ENCODE measurements at regions not wholly inside any gene's neighbourhood (a gene's known extent, or its start where the extent isn't known, plus 50 kb on each side); places are given as distances from the start of the nearest gene placed in this dataset.
A peak's percentile ranks its signal among the peaks of the same experiment; 100 is the strongest.

DNA sequence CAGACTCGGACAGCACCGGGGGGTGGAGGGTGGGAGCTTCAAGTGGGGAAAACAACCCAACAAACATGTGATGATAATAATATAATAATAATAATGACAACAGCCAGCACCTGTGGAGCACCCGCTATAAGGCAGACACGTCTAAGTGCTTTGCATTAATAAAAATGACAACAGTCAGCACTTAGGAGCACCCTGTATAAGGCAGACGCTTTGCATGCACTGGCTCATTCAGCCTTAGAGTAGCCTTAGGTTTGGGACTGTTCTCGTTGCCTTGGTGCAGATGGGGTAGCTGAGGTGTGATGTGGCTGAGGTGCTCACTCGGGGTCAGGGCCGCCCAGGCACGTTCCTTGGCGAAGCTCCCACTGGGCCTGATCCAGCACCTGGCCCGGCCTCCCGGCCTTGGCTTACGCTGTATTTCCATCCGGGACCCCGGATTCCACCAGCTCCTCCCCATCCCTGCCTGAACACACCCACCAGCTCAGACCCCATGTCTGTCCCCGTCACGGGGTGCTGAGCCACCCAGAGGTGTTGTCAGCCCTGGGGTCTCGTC is 144.0 kb upstream of the CIBAR2 start:
- peak; percentile 77 for DNase-seq (ENCODE audit: low spot score)

DNA sequence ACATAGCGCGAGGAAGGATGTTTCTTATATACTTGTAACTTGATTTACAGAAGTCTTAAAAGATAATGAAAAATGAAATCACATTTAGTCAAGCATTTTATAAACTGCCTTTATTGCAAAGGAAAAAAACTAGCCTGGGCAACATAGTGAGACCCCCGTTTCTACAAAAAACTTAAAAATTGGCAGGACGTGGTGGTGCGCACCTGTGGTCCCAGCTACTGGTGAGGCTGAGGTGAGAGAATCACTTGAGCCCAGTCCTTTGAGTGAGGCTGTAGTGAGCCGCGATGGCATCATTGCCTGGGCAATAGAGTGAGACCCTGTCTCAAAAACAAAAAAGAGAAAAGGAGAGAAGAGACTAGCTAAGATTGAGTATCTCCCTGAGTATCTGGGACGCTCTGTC is 145.2 kb upstream of the CIBAR2 start:
- DNase-seq (ENCODE audit: low spot score) = no peak

DNA sequence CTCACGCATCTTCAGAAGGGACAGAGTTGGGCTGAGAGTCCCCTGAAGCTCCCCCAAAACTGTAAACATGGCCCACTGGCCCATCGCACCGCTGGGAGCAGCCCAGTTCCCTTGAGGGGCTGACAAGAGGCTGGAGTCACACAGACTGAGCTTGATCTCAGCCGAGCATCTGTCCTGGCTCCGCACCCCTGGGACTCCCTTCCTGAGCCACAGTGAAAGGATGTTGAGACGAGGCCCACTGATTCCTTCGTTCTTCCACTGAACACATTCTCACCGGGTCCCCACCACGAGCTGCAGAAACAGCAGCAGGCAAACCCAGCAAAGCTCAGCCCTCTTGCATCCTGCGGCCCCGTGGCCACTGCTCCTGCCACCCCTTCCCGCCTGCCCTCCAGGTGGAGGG is 145.9 kb upstream of the CIBAR2 start:
- no peak for DNase-seq (ENCODE audit: low spot score)

DNA sequence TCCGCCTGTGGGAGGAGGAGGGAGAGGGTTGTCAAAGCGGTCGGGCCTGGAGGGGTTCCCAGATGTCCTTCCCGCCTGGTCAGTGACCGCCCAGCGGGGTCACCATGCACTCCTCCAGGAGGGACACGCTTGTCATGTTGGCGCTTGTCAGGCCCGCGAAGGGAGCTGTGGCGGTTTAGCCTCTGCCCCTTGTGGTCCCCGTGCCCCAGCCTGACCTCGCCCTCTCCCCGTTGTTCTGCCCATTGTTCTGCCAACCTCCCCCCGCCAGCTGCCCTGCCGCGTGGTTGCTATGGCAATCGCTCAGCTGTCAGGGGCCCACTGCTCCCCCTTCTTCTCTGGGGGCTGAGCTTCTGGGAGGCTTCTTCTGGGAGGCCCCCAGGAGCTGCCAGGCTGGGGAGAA is 146.4 kb upstream of the CIBAR2 start:
- DNase-seq (ENCODE audit: low spot score) = peak; percentile 44

DNA sequence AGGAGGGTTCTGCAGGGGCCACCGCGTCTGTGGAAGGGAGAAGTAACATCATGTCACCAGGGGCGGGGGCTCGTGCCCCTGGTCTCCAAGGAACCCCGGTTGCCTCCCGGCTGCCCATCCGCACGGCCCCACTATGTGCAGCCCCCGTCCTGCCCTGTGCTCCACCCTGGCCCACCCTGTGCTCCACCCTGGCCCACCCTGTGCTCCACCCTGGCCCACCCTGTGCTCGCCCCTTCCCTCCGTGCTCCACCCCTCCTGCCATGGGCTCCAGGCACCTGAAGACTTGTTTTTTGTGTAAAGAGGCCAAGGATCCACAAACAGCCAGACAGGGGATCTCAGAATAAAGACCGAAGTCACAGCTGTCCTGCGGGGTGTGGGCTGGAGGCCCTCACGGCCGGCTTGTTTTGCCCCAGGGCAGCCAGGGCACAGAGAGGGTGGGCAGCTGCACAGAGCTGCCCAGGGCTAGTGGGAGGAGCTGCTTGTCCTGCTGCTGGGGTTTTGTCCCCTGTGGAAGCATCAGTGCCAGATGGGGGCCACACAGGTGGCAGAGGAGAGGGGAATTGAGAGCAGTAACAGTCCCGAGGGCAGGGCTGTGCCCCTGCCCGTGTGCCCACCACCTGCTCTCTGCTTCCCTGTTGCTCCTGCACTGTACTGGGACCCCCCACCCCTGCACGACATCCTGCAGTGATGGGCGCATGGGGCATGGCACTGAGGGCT is 147.0 kb upstream of the CIBAR2 start:
- DNase-seq (ENCODE audit: low spot score) = no peak

DNA sequence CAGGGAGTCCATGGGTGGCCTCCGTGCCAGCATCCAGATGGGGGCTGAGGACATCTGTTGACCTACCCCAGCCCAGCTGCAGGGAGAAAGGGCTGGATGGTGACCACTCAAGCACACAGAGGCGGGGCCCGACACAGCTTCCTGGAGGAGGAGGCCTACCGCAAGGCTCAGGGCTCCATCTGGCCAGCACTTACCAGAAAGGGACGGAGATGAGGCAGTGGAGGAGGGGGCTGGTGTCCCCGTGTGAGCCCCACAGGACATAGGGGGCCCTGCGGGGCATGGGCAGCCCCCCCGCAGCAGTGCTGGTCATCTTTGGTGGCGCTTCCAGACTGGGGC is 147.5 kb upstream of the CIBAR2 start:
- no peak for DNase-seq (ENCODE audit: low spot score)

DNA sequence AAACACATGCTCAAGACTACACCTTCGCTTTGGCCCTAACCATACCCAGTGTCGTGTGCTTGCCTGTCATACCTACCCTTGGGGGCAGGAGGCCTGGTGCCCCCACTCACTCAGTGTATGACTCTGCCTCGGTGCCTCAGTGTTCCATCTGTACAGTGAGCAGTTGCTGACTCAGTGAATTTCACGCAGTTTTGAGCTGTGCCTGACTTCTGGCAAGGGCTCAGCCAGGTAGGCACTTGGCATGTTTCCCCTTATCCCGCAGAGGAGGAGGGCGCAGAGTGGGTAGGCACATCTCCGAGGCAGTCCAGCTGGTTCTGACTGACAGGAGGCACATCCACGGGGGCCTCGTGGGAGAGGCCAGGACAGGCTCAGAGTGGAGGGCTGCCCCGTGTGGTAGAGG is 148.9 kb upstream of the CIBAR2 start:
- DNase-seq (ENCODE audit: low spot score) = no peak

DNA sequence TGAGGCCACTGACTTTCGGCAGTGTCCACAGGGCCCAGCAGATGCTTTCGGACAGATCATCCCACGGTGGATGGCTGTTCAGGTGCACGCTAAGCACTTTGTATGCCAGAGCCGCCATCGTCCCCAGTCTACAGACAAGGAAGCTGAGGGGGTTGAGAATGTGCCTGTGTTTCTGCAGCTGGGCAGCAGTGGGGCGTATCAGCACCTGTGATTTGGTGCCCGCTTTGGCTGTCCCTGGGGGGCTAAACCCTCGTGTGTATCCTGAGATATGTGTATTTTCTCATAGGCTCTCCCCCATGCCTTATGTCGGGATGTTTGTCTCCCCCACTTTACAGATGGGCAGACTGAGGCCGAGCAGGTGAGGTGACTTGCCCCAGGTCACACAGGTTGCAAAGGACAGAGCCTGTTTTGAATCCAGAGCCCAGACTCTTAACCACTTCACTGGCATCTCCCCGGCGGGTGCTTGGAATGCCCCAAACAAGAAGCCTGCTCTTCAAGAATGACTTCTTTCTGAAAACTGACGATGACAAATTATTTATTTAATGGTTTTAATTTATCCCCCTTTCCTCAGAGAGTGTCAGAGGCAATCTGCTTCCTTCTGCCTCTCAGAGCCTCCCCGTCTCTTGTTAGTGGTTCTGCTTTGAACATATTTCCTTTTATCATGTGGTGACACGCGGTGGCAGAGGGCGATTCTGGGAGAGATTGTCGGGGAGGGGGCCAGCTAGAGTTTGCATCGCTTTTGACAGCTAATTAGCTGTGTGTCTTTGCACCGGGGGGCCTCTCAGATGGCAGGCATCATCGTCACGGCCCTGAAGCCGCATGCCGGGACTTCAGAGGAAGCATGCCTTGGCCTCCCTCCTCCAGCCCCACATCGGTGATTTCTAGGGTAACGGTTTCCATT is 149.6 kb upstream of the CIBAR2 start:
- peak; percentile 76 for DNase-seq (ENCODE audit: low spot score)

DNA sequence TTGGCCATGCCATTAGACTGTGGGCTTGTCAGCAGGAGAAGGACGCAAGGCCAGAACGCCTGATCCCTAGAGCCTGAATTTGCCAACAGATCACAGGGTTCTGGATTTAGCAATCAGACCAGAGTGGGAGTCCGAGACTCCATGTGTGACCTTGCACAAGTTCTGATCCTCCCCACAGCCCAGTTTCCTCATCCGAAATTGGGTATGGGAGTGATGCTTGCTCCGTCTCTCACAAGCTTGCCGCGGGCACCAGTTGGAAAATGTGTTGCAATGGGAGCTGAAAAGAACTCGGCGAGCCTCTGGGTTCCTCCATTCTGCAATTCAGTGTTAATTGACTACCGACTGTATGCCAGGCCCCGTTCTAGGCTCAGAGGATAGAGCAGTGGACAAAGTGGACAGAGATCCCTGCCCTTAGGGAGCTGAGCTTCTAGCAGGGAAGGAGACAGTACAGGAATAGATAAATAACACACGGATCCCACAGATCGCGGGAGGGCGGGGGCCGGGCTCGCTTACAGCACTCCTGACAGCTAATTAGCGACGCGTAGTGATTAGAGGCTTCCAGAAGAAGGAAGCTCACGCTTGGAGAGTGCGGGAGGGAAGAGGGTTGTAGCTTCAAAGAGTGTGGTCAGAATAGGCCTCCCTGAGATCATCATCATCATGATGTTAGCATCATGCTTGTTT is 150.4 kb upstream of the CIBAR2 start:
- DNase-seq (ENCODE audit: low spot score) = no peak

DNA sequence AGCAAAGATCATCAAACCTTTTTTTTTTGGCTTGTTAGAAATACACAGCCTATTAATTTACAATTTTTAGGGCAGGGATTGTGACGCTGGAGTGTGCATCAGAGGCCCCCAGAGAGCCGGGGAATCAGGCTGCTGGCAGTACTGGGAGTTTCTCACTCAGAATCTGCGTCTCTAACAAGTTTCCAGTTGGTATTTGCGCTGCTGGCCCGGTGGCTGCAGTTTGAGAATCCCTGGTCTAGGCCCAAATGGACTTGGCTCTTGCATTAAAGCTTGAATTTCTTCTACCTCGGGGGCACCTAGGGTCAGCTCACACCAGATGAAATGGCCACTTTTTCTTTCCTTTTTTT is 150.9 kb upstream of the CIBAR2 start:
- DNase-seq (ENCODE audit: low spot score) = no peak

DNA sequence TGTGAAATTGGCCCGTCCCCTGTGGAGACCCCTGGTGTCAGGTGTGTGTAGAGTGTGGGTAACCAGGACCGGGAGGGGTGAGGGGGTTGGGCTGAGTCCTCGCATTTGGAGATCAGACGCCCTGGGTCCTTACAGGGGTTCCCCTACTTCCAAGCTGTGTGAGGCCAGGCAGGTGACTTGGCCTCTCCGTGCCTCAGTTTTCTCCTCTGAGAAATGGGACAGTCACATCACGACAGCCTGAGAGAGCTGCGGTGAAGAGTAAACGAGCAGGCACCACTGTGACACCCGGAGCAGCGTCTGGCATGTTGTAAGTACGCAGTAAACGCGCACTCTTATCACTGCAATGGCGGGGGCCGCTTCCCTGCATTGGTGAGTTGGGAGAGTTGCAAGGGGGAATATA is 152.5 kb upstream of the CIBAR2 start:
- DNase-seq (ENCODE audit: low spot score) = no peak

DNA sequence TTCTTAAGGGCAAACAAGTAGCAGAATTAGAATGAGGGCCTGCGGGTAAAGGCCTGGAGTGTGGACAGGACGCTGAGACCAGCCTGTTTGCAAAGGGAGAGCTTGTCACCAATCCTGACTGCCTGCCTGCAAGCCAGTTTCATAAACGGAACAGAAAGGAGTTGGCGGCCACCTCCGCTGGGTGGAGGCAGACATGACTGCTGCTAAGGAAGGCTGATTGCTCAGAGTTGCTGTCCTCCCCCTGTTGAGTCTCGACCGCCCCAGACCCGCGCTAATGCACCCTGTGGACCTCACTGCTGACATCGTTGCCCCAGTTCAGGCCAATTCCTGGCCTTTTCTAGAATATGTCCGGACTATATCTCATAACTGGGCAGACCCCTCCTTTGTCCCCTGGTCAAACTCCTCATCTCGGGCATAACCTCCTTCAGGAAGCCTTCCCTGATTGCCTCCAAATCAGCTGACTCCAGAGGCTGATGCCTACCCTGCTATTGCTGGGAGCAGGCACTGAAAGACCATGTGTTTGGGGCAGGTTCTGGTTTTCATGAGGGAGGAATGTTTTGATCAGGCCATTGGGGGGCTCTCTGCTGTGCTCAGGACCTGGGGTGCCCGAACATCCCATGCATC is 153.0 kb upstream of the CIBAR2 start:
- no peak for DNase-seq (ENCODE audit: low spot score)

DNA sequence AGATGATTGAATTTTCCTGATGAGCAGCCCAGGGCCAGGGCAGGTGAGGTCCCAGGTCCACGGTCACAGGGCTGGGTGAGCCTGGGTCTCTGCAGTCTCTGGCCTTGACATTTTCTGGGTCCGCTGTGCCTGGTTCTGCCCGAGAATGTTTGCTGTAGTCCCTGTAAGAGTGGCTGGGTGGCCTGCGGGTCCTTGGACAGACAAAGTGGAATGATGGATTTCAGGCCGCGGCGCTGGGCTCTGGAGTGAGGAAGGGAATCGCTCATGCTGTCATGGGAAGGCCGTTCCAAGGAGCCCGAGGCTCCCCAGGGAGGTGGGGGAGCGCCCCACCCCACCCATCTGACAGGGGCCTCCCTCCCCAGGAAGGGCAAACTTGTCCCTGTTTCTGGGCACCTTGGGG is 153.5 kb upstream of the CIBAR2 start:
- DNase-seq (ENCODE audit: low spot score) = no peak

DNA sequence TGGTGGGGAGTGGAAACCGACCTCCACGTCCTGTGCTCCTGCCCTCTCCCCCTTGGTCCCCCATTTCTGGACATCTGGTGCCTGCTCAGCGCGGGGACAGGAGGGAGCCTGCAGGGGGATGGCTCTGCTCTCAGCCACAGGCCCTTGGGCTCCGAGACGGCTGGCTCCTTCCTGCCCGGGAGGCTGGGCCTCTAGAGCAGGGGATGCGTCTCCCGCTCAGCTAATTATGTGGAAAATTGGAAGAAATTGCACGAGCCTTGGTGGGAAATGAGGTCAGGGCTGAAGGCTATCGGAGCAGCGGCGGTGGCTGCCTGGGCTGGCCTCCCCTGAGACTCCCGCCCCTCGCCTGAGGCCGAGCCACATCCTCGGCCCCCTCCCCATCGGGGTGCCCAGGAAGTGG is 154.6 kb upstream of the CIBAR2 start:
- no peak for DNase-seq (ENCODE audit: low spot score)

DNA sequence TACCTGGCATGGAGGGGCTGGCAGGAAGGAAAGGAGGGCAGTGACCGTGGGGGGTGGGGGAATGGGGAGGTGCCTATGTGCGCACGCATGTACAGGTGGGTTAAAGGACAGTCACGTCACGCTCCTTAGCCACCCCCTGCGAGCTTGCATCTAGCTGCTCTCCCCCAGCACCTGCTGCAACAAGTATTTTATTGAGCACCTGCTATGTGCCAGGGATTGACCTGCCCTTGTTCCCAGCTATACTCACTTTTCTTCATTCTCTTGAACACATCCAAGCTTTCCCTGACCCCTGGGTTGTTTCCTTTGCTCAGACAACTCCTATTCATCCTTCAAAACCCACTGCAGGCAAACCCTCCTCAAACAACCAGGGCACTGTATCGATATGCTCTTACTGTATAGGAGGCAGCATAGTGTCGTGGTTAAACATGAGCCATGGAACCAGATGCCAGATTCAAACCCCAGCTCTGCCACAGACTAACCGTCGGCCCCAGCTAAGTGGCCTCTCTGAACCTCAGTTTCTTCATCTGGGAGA is 155.2 kb upstream of the CIBAR2 start:
- DNase-seq (ENCODE audit: low spot score) = no peak

DNA sequence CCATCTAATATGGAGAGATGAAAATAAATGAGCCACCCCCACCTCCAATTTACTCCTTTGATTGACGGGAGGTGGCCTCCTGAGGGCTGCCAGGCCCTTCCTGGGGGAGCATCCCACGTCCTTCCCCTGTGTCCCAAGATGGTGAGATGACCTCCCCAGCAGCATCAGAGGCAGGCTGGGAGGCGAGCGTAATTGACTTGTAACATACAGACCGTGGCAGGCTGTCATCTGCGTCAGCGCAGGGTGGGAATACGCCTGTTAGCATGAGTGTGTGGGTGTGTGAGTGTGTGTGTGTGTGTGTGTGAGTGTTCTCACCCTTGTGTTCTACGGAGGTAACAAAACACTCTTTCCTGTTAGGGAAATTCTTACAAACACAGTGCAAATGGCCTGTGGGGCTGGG is 156.9 kb upstream of the CIBAR2 start:
- DNase-seq (ENCODE audit: low spot score) = no peak

DNA sequence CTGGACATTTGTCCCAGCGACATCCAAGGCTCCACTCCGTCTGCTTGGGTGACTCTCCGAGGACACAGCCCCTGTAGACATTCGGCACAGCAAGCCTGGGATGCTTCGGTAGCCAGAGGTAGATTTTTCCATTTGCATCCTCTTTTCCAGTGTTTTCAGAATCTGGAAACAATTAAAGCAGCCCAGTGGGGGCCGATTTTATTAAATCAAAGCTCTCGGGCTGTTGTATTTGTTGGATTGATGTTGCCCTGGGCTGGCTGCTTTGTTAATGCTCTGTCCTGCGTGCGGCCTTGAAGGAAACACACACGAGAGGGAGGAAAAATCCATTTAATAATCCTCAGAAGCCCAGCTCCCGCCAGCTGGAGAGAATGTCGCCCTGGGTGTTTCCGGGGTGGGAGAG is 158.1 kb upstream of the CIBAR2 start:
- no peak for DNase-seq (ENCODE audit: low spot score)

DNA sequence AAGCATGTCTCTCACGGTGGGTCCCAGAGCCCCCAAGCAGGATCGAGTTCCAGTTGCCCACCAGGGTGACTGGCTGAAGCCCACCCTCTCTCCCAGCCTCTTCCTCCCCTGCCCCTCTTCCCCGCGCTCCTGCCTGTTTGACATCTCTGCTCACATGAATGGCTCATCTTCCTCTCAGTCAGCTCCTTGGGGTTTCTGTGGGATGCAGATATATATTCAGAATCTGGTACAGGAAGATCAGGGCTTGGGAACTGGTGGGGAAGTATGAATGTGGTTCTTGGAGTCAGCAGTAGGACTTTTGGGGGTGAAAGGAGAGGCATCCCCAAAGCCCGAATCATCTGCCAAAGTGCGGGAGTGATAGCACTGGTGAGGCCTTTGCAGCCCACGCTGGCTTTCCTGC is 158.9 kb upstream of the CIBAR2 start:
- no peak for DNase-seq (ENCODE audit: low spot score)

DNA sequence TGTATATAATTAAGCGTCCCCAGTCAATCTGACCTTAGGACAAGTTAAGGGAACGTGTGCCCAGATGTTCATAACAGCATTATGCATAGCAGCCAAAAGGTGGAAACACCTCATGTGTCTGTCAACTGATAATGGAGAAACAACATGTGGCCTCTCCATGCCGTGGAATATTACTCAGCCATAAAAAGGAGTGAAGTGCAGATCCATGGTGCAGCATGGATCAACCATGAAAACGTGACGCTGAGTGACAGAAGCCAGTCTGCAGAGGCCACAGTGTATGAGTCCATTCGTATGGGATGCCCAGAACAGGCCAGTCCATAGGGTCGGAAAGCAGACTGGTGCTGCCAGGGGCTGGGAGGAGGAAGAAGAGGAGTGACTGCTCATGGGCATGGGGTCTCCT is 161.0 kb upstream of the CIBAR2 start:
- no peak for DNase-seq (ENCODE audit: low spot score)

DNA sequence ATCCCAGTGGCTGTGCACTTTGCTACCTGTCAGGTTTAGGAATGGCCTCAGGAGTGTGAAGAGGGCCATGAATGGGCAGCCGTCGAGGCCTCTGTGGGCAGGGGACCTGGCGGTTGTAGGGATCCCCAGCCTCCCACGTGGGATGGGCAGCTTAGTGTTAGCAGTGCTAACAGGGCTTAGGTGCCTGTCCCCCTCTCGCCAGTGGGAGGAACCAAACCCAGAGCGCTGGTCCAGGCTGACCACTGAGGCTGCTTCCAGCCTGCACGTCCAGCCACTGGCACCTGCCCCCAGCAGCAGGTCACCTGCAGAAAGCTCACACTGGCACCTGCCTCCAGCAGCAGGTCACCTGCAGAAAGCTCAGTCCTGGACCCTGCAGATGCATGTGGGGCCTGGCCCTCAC is 162.2 kb upstream of the CIBAR2 start:
- DNase-seq (ENCODE audit: low spot score) = no peak

DNA sequence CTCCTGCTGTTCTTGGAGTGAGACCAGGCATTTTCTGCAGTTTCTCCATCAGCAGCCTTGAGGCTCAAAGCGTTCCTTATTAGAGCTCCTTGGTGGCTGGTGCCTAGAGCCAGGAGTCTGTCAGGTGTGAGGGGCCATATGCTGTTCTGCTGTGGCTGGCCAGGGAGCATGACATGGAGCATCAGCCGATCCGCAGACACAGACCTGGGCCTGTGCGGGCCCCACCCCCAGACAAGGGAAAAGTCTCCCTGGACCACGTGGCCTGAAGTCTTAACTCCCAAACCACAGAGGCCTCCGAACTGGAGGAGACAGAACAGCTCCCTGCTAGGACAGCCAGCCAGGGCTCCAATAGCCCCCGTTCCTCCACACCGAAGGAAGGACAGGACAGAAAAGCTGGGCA is 162.7 kb upstream of the CIBAR2 start:
- no peak for DNase-seq (ENCODE audit: low spot score)

DNA sequence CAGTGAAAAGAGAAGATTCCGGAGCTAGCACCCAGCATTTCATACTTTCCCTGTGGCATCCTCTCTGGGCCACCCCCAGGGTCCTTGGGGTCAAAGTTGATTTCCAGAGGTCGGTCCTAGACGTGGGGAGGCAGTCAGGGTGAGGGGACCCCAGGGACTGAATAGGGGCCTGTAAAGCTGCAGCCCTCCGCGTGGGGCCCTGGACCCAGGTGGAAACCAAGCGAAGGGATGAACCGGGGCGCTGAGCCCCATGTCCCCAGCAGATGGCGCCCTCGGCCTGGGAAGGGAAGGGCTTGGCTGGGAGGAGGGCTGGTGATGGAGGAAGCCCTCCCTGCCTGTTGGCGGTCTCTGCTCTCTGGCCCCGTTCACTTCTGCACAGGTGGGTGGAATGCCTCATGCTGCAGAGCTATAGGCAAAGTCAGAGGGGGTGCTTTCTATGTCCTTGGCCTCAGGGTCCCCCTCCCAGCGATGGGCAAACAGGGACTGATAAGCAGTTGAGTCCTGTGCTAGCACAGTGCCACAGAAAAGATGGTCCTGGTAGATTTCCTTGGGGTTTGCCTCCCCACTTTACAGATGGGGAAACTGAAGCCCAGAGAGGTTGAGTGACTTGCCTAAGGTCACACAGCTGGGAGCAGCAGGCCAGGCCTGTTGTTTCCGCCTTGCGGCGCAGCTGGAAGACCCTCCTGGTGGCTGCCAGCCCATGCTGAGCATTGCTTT is 163.4 kb upstream of the CIBAR2 start:
- DNase-seq (ENCODE audit: low spot score) = peak; percentile 86

Data from germinal center (tissue), 1 donor.